MG63 (cell line): ENCODE measurements at regions not wholly inside any gene's neighbourhood (a gene's known extent, or its start where the extent isn't known, plus 50 kb on each side); places are given as distances from the start of the nearest gene placed in this dataset.
A peak's percentile ranks its signal among the peaks of the same experiment; 100 is the strongest.

ENCODE experiments used
- DNase-seq: peaks from one replicate; pipeline ENCODE4 v3.0.0-alpha.2; 2020
- H3K27me3 ChIP-seq: fragments of 250-450 bp; sonication (Bioruptor Pico); 2 replicates; pipeline ENCODE4 v1.5.1; 2020; ENCODE audit warnings: mild to moderate bottlenecking, moderate library complexity
- H3K36me3 ChIP-seq: fragments of 250-450 bp; sonication (Bioruptor Pico); 2 replicates; pipeline ENCODE4 v1.5.1; 2020; ENCODE audit warnings: mild to moderate bottlenecking, moderate library complexity
- H3K4me3 ChIP-seq: fragments of 250-450 bp; sonication (Bioruptor Pico); 2 replicates; pipeline ENCODE4 v1.5.1; 2020; ENCODE audit warnings: mild to moderate bottlenecking, moderate library complexity
- H3K9me3 ChIP-seq: fragments of 250-450 bp; sonication (Bioruptor Pico); 2 replicates; pipeline ENCODE4 v1.5.1; 2020; ENCODE audit warnings: mild to moderate bottlenecking, moderate library complexity

GRCh38 chr17:33657181-33657580 is 364.1 kb upstream of the ASIC2 start:
- Histone ChIP-seq H3K36me3 (no peaks in the 10 kb centered on the region), H3K4me3 (no peak overlapping the region), H3K9me3 (no peaks in the 10 kb centered on the region), H3K27me3 (no peaks in the 10 kb centered on the region)
- DNase-seq = no peak

GRCh38 chr17:33661975-33662374 is 368.9 kb upstream of the ASIC2 start:
- Histone ChIP-seq H3K36me3 (no peaks in the 10 kb centered on the region), H3K27me3 (0 out of 2 replicates have a peak, but pooled peaks cover 2% of the 10 kb centered on the region), H3K9me3 (no peaks in the 10 kb centered on the region), H3K4me3 (no peak overlapping the region)
- no peak for DNase-seq

- no peak for DNase-seq
- Histone ChIP-seq H3K27me3 (0 out of 2 replicates have a peak, but pooled peaks cover 2% of the 10 kb centered on the region), H3K36me3 (no peaks in the 10 kb centered on the region), H3K9me3 (no peaks in the 10 kb centered on the region), H3K4me3 (no peak overlapping the region)
These were observed 371.2 kb upstream of the ASIC2 start for GRCh38 chr17:33664116-33664840.

- Histone ChIP-seq H3K4me3 (no peak overlapping the region), H3K9me3 (no peaks in the 10 kb centered on the region), H3K27me3 (0 out of 2 replicates have a peak, but pooled peaks cover 2% of the 10 kb centered on the region), H3K36me3 (no peaks in the 10 kb centered on the region)
- DNase-seq = no peak
These were observed 374.0 kb upstream of the ASIC2 start for GRCh38 chr17:33667052-33667509.

GRCh38 chr17:33667671-33668070 is 374.6 kb upstream of the ASIC2 start:
- no peaks in the 10 kb centered on the region for H3K36me3 ChIP-seq
- H3K27me3 ChIP-seq = peaks cover 2% of the 10 kb centered on the region; the same call in 1 of the 2 replicates
- H3K4me3 ChIP-seq = no peak overlapping the region
- no peak for DNase-seq
- no peaks in the 10 kb centered on the region for H3K9me3 ChIP-seq

- DNase-seq = no peak
- H3K36me3 ChIP-seq = no peaks in the 10 kb centered on the region
- H3K27me3 ChIP-seq = peaks cover 2% of the 10 kb centered on the region; the same call in 1 of the 2 replicates
These were observed 375.4 kb upstream of the ASIC2 start for GRCh38 chr17:33668516-33668915.

GRCh38 chr17:33671491-33671890 is 378.4 kb upstream of the ASIC2 start:
- Histone ChIP-seq H3K36me3 (no peaks in the 10 kb centered on the region), H3K4me3 (no peak overlapping the region), H3K27me3 (no peaks in the 10 kb centered on the region; the same call in 1 of the 2 replicates), H3K9me3 (no peaks in the 10 kb centered on the region)
- DNase-seq = no peak

More at GRCh38 chr17:33668516-33668915, 375.4 kb upstream of the ASIC2 start:
- no peak overlapping the region for H3K4me3 ChIP-seq
- H3K9me3 ChIP-seq = no peaks in the 10 kb centered on the region

GRCh38 chr17:33674685-33675084 is 381.6 kb upstream of the ASIC2 start:
- Histone ChIP-seq H3K9me3 (no peaks in the 10 kb centered on the region), H3K36me3 (no peaks in the 10 kb centered on the region), H3K27me3 (no peaks in the 10 kb centered on the region; the same call in 1 of the 2 replicates), H3K4me3 (no peak overlapping the region)
- peak; percentile 44 for DNase-seq

- no peak overlapping the region for H3K4me3 ChIP-seq
- H3K36me3 ChIP-seq = no peaks in the 10 kb centered on the region
- H3K9me3 ChIP-seq = no peaks in the 10 kb centered on the region
- no peaks in the 10 kb centered on the region; the same call in 1 of the 2 replicates for H3K27me3 ChIP-seq
- no peak for DNase-seq
These were observed 383.3 kb upstream of the ASIC2 start for GRCh38 chr17:33676444-33676843.

- H3K36me3 ChIP-seq = no peaks in the 10 kb centered on the region
- H3K4me3 ChIP-seq = no peak overlapping the region
- H3K9me3 ChIP-seq = no peaks in the 10 kb centered on the region
- no peak for DNase-seq
- H3K27me3 ChIP-seq = no peaks in the 10 kb centered on the region
These were observed 386.5 kb upstream of the ASIC2 start for GRCh38 chr17:33679595-33679994.

GRCh38 chr17:33680472-33680871 is 387.4 kb upstream of the ASIC2 start:
- no peaks in the 10 kb centered on the region for H3K27me3 ChIP-seq
- no peak for DNase-seq
- H3K4me3 ChIP-seq = no peak overlapping the region
- no peaks in the 10 kb centered on the region for H3K9me3 ChIP-seq
- no peaks in the 10 kb centered on the region for H3K36me3 ChIP-seq

- H3K27me3 ChIP-seq = no peaks in the 10 kb centered on the region
- no peak for DNase-seq
- no peak overlapping the region for H3K4me3 ChIP-seq
- H3K9me3 ChIP-seq = no peaks in the 10 kb centered on the region
- H3K36me3 ChIP-seq = no peaks in the 10 kb centered on the region
These were observed 389.5 kb upstream of the ASIC2 start for GRCh38 chr17:33682599-33682998.

- DNase-seq = no peak
- H3K4me3 ChIP-seq = no peak overlapping the region
- no peaks in the 10 kb centered on the region for H3K36me3 ChIP-seq
- H3K9me3 ChIP-seq = no peaks in the 10 kb centered on the region
- H3K27me3 ChIP-seq = no peaks in the 10 kb centered on the region
These were observed 391.6 kb upstream of the ASIC2 start for GRCh38 chr17:33684735-33685134.

- no peaks in the 10 kb centered on the region for H3K27me3 ChIP-seq
- no peaks in the 10 kb centered on the region for H3K36me3 ChIP-seq
- no peak overlapping the region for H3K4me3 ChIP-seq
- DNase-seq = no peak
- H3K9me3 ChIP-seq = no peaks in the 10 kb centered on the region
These were observed 393.1 kb upstream of the ASIC2 start for GRCh38 chr17:33686171-33686570.

GRCh38 chr17:33687831-33688230 is 394.7 kb upstream of the ASIC2 start:
- Histone ChIP-seq H3K9me3 (no peaks in the 10 kb centered on the region), H3K27me3 (no peaks in the 10 kb centered on the region), H3K36me3 (no peaks in the 10 kb centered on the region), H3K4me3 (no peak overlapping the region)
- no peak for DNase-seq

GRCh38 chr17:33688771-33689170 is 395.7 kb upstream of the ASIC2 start:
- Histone ChIP-seq H3K27me3 (no peaks in the 10 kb centered on the region), H3K4me3 (no peak overlapping the region), H3K36me3 (no peaks in the 10 kb centered on the region), H3K9me3 (no peaks in the 10 kb centered on the region)
- DNase-seq = no peak

- peak; percentile 8 for DNase-seq
- no peaks in the 10 kb centered on the region for H3K9me3 ChIP-seq
- no peaks in the 10 kb centered on the region for H3K36me3 ChIP-seq
- no peaks in the 10 kb centered on the region for H3K27me3 ChIP-seq
- no peak overlapping the region for H3K4me3 ChIP-seq
These were observed 396.6 kb upstream of the ASIC2 start for GRCh38 chr17:33689725-33690124.

- H3K9me3 ChIP-seq = no peaks in the 10 kb centered on the region
- no peak overlapping the region for H3K4me3 ChIP-seq
- no peak for DNase-seq
- H3K36me3 ChIP-seq = no peaks in the 10 kb centered on the region
- H3K27me3 ChIP-seq = no peaks in the 10 kb centered on the region
These were observed 402.3 kb upstream of the ASIC2 start for GRCh38 chr17:33695431-33695830.
